ENCODE measurements at regions not wholly inside any gene's neighbourhood (a gene's known extent, or its start where the extent isn't known, plus 50 kb on each side); places are given as distances from the start of the nearest gene placed in this dataset.

DNA sequence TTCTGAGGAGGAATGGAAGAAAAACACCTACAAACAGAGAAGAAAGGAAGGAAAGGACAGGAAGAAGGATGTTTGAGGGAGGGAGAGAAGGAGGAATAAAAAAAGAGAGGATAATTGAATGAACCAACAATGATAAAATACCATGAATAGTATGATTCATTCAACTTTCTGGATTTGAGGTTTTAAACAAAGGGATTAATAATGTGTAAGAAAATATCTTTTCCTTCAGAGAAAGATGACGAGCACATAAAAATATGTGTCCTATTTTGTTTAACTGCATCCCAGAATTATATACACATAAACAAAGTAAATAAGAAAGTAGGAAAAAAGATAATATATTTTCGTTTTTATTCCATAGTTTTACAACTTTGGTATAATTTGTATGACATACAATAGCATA, 1380.4 kb downstream of the STIM2 start:
- H3K27me3 ChIP-seq (ENCODE audit: control insufficient read depth in 1 of 2, insufficient read depth in 2 of 2, low read length in 2 of 2), result no peaks in the 10 kb centered on the region
- Mint-ChIP-seq H3K36me3 (ENCODE audit: low read depth) (no peaks in the 10 kb centered on the region), H3K9me3 (peaks cover 4% of the 10 kb centered on the region), H3K4me1 (ENCODE audit: low read depth) (no peaks in the 10 kb centered on the region), H3K27ac (no peak overlapping the region), H3K27me3 (no peaks in the 10 kb centered on the region), H3K4me3 (no peak overlapping the region)
- DNase-seq (no peak), ATAC-seq (ENCODE audit: poor library complexity) (no peak)
- no peaks in the 10 kb centered on the region for H3K4me1 ChIP-seq (ENCODE audit: insufficient read depth, low read length)
- H3K36me3 ChIP-seq (ENCODE audit: insufficient read depth, low read length), result no peaks in the 10 kb centered on the region
- H3K27ac ChIP-seq (ENCODE audit: low read depth in 1 of 2, low read length in 2 of 2), result no peak overlapping the region
- no peak overlapping the region for H3K4me3 ChIP-seq (ENCODE audit: low read length)
- POLR2A ChIA-PET, result no interaction called here
- H3K9me3 ChIP-seq (ENCODE audit: control insufficient read depth in 1 of 2, insufficient read depth in 1 of 2, low read length in 2 of 2), result peaks cover 0 to 6% of the 10 kb centered on the region in 2 experiments
- CTCF ChIA-PET, result no interaction called here
- TF ChIP-seq, protein P1, sequence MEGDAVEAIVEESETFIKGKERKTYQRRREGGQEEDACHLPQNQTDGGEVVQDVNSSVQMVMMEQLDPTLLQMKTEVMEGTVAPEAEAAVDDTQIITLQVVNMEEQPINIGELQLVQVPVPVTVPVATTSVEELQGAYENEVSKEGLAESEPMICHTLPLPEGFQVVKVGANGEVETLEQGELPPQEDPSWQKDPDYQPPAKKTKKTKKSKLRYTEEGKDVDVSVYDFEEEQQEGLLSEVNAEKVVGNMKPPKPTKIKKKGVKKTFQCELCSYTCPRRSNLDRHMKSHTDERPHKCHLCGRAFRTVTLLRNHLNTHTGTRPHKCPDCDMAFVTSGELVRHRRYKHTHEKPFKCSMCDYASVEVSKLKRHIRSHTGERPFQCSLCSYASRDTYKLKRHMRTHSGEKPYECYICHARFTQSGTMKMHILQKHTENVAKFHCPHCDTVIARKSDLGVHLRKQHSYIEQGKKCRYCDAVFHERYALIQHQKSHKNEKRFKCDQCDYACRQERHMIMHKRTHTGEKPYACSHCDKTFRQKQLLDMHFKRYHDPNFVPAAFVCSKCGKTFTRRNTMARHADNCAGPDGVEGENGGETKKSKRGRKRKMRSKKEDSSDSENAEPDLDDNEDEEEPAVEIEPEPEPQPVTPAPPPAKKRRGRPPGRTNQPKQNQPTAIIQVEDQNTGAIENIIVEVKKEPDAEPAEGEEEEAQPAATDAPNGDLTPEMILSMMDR (IDR thresholded peaks at IDR 0.05), result no peak
- intact Hi-C loops (cut with DNase I, micrococcal nuclease), result no loop called here

DNA sequence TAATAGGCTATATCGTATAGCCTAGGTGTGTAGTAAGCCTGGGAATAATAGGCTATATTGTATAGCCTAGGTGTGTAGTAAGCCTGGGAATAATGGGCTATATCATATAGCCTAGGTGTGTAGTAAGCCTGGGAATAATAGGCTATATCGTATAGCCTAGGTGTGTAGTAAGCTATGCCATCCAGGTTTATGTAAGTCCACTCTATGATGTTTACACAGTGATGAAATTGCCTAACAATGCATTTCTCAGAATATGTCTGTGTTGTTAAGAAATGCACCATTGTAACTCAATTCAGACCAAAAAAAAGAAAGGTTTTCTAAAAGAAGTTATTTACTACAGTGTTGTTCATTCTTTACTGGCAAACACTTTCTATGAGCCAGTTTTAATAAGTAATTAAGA, 1387.2 kb downstream of the STIM2 start:
- CTCF ChIA-PET, result no interaction called here
- no peaks in the 10 kb centered on the region for H3K36me3 Mint-ChIP-seq (ENCODE audit: low read depth)

DNA sequence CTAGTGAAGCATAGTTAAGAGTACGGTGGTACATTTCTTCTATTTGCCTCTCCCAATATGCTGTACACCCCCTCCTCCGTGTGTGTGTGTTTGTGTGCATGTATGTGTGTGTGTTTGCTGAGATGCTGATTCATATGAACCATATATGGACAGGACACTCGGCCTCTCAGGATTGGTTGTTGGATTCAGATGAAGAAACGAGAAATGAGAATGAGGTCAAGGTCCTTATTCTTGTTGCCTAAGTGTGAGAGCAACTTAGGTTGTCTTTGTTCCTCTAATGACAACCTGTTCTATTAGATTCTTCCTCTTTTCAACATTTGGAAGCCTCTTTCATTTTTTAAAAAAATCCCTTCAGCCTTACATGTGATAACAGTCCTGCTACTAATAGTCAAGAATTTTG, 1387.6 kb downstream of the STIM2 start:
- DNase-seq, result no peak
- H3K36me3 ChIP-seq (ENCODE audit: insufficient read depth, low read length), result no peaks in the 10 kb centered on the region
- ATAC-seq (ENCODE audit: poor library complexity), result no peak
- no peak overlapping the region for H3K27ac Mint-ChIP-seq
- no peaks in the 10 kb centered on the region for H3K36me3 Mint-ChIP-seq (ENCODE audit: low read depth)
- H3K4me1 Mint-ChIP-seq (ENCODE audit: low read depth), result no peaks in the 10 kb centered on the region
- no peaks in the 10 kb centered on the region for H3K27me3 Mint-ChIP-seq
- H3K9me3 Mint-ChIP-seq, result peaks cover 2% of the 10 kb centered on the region
- H3K4me3 ChIP-seq (ENCODE audit: low read length), result no peak overlapping the region
- TF ChIP-seq, protein P1 (IDR thresholded peaks at IDR 0.05), result no peak
- no peak overlapping the region for H3K27ac ChIP-seq (ENCODE audit: low read depth in 1 of 2, low read length in 2 of 2)
- no peaks in the 10 kb centered on the region for H3K4me1 ChIP-seq (ENCODE audit: insufficient read depth, low read length)
- intact Hi-C loops (cut with DNase I, micrococcal nuclease), result no loop called here
- ChIA-PET CTCF (no interaction called here), POLR2A (no interaction called here)
- no peaks in the 10 kb centered on the region for H3K27me3 ChIP-seq (ENCODE audit: control insufficient read depth in 1 of 2, insufficient read depth in 2 of 2, low read length in 2 of 2)
- H3K4me3 Mint-ChIP-seq, result no peak overlapping the region
- H3K9me3 ChIP-seq (ENCODE audit: control insufficient read depth in 1 of 2, insufficient read depth in 1 of 2, low read length in 2 of 2), result peaks cover 0 to 11% of the 10 kb centered on the region in 2 experiments

More for the DNA sequence above, 1387.2 kb downstream of the STIM2 start:
- H3K27ac ChIP-seq (ENCODE audit: low read depth in 1 of 2, low read length in 2 of 2), result no peak overlapping the region
- H3K4me1 ChIP-seq (ENCODE audit: insufficient read depth, low read length), result no peaks in the 10 kb centered on the region
- no peaks in the 10 kb centered on the region for H3K36me3 ChIP-seq (ENCODE audit: insufficient read depth, low read length)
- H3K9me3 ChIP-seq (ENCODE audit: control insufficient read depth in 1 of 2, insufficient read depth in 1 of 2, low read length in 2 of 2), result peaks cover 0 to 11% of the 10 kb centered on the region in 2 experiments
- ATAC-seq (ENCODE audit: poor library complexity), result no peak
- no peak overlapping the region for H3K4me3 ChIP-seq (ENCODE audit: low read length)
- DNase-seq, result no peak
- no peaks in the 10 kb centered on the region for H3K27me3 ChIP-seq (ENCODE audit: control insufficient read depth in 1 of 2, insufficient read depth in 2 of 2, low read length in 2 of 2)
- no peaks in the 10 kb centered on the region for H3K4me1 Mint-ChIP-seq (ENCODE audit: low read depth)
- POLR2A ChIA-PET, result no interaction called here
- H3K9me3 Mint-ChIP-seq, result peaks cover 2% of the 10 kb centered on the region
- no peak overlapping the region for H3K4me3 Mint-ChIP-seq
- intact Hi-C loops (cut with DNase I, micrococcal nuclease), result no loop called here
- no peaks in the 10 kb centered on the region for H3K27me3 Mint-ChIP-seq
- TF ChIP-seq, protein P1 (IDR thresholded peaks at IDR 0.05), result no peak
- H3K27ac Mint-ChIP-seq, result no peak overlapping the region

Measured in CD4-positive, alpha-beta T cell (primary cell).